Fibroblast of lung (primary cell): ENCODE measurements at regions not wholly inside any gene's neighbourhood (a gene's known extent, or its start where the extent isn't known, plus 50 kb on each side); places are given as distances from the start of the nearest gene placed in this dataset.

Experiments used
- DNase-seq, 2 donors: peaks; one replicate each; pipeline versions ENCODE4 v3.0.0 to v3.0.0-alpha.2; 2010; ENCODE audit warnings: low read depth in 2 of 2
- H2AFZ ChIP-seq: 2 replicates; pipeline ENCODE4 v1.5.1; 2012; ENCODE audit warnings: low read length, control low read depth, inconsistent platforms
- H3K27ac ChIP-seq: 2 replicates; pipeline ENCODE4 v1.5.1; 2011; ENCODE audit warnings: low read length, control low read depth; ENCODE audit not compliant: insufficient read depth
- H3K27me3 ChIP-seq: 2 replicates; pipeline ENCODE4 v1.5.1; 2011; ENCODE audit warnings: mild to moderate bottlenecking, low read length; ENCODE audit not compliant: control insufficient read depth, insufficient read depth
- H3K36me3 ChIP-seq: 2 replicates; pipeline ENCODE4 v1.5.1; 2011; ENCODE audit warnings: low read length; ENCODE audit not compliant: control insufficient read depth, insufficient read depth
- H3K4me1 ChIP-seq: 2 replicates; pipeline ENCODE4 v1.5.1; 2011; ENCODE audit warnings: low read length; ENCODE audit not compliant: control insufficient read depth, insufficient read depth; ENCODE audit errors: extremely low read depth
- H3K4me2 ChIP-seq: 2 replicates; pipeline ENCODE4 v1.5.1; 2011; ENCODE audit warnings: low read length, control low read depth; ENCODE audit not compliant: insufficient read depth; ENCODE audit errors: extremely low read depth
- H3K4me3 ChIP-seq, 4 experiments: fragments of 200-600 bp in 1 of 4; sonication (generic) in 1 of 4; replicated peaks in 1 of 4; 2 replicates each; pipeline ENCODE4 v1.5.1; 2011 to 2016; ENCODE audit warnings: low read length in 4 of 4, low read depth in 3 of 4, mild to moderate bottlenecking in 3 of 4, control low read depth in 2 of 4, inconsistent platforms in 1 of 4, mixed read lengths in 1 of 4; ENCODE audit not compliant: insufficient read depth in 1 of 4; ENCODE audit errors: control extremely low read depth in 1 of 4
- H3K79me2 ChIP-seq: 2 replicates; pipeline ENCODE4 v1.5.1; 2012; ENCODE audit warnings: mild to moderate bottlenecking, low read length, inconsistent platforms; ENCODE audit not compliant: control insufficient read depth, insufficient read depth
- H3K9ac ChIP-seq: 2 replicates; pipeline ENCODE4 v1.5.1; 2011; ENCODE audit warnings: mild to moderate bottlenecking, low read length, control low read depth; ENCODE audit not compliant: insufficient read depth
- H3K9me3 ChIP-seq: 2 replicates; pipeline ENCODE4 v1.5.1; 2012; ENCODE audit warnings: low read depth, low read length; ENCODE audit not compliant: control insufficient read depth, insufficient read depth
- H4K20me1 ChIP-seq: 2 replicates; pipeline ENCODE4 v1.5.1; 2011; ENCODE audit warnings: low read length; ENCODE audit not compliant: control insufficient read depth, insufficient read depth; ENCODE audit errors: extremely low read depth
- EZH2 ChIP-seq: IDR thresholded peaks from 2 replicates; pipeline ENCODE4 v1.5.1; 2012; ENCODE audit warnings: low read length, control low read depth, mild to moderate bottlenecking; ENCODE audit errors: missing control alignments
- TF ChIP-seq, protein P1 (sequence below), 2 donors: IDR thresholded peaks in 1 of 2; conservative IDR thresholded peaks in 1 of 2; 1 replicate in 1 of 2; 2 replicates in 1 of 2; pipeline ENCODE4 v1.5.1; 2011 to 2012; ENCODE audit warnings: low read length in 2 of 2, control low read depth in 1 of 2, inconsistent platforms in 1 of 2, low read depth in 1 of 2, mild to moderate bottlenecking in 1 of 2

DNA sequence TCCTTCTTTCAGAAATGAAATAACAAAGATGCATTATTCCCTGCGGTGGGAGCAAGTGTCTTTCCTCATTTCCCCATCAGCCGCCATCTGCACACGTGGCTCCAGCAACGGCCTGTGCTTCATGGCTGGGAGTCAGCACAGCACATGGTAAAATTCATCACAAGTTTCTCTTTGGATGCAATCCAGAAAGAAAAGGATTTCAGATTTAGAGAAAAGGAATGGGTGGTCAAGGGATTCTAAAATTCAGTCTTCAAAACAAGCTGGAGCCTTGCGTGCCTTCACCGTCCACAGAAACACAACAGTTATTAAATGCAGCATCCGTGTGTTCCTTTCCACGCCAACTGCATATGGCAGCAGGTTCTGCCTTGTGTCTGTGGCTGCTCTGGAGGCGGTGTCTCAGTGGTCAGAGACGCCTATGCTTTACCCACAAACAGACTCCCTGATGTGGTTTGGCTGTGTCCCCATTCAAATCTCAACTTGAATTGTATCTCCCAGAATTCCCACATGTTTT, 107.6 kb downstream of the THBS2 start:
- TF ChIP-seq EZH2: no peak
- TF ChIP-seq, protein P1, sequence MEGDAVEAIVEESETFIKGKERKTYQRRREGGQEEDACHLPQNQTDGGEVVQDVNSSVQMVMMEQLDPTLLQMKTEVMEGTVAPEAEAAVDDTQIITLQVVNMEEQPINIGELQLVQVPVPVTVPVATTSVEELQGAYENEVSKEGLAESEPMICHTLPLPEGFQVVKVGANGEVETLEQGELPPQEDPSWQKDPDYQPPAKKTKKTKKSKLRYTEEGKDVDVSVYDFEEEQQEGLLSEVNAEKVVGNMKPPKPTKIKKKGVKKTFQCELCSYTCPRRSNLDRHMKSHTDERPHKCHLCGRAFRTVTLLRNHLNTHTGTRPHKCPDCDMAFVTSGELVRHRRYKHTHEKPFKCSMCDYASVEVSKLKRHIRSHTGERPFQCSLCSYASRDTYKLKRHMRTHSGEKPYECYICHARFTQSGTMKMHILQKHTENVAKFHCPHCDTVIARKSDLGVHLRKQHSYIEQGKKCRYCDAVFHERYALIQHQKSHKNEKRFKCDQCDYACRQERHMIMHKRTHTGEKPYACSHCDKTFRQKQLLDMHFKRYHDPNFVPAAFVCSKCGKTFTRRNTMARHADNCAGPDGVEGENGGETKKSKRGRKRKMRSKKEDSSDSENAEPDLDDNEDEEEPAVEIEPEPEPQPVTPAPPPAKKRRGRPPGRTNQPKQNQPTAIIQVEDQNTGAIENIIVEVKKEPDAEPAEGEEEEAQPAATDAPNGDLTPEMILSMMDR (conservative IDR thresholded peaks at IDR 0.05 in 1 of 2, IDR thresholded peaks at IDR 0.05 in 1 of 2; ENCODE audit: low read depth in 1 of 2, low read length in 2 of 2): no peak
- Histone ChIP-seq H3K4me2 (peak overlapping the region; percentile 32), H4K20me1 (no peaks in the 10 kb centered on the region), H3K27me3 (no peaks in the 10 kb centered on the region), H3K9ac (no peak overlapping the region), H3K4me3 (no peak overlapping the region), H3K36me3 (no peaks in the 10 kb centered on the region), H3K9me3 (no peaks in the 10 kb centered on the region), H3K4me1 (peaks cover 7% of the 10 kb centered on the region), H3K27ac (peak overlapping the region; percentile 10), H3K79me2 (no peaks in the 10 kb centered on the region), H2AFZ (peak overlapping the region; percentile 36)
- DNase-seq: peak; percentile 69 to 79

DNA sequence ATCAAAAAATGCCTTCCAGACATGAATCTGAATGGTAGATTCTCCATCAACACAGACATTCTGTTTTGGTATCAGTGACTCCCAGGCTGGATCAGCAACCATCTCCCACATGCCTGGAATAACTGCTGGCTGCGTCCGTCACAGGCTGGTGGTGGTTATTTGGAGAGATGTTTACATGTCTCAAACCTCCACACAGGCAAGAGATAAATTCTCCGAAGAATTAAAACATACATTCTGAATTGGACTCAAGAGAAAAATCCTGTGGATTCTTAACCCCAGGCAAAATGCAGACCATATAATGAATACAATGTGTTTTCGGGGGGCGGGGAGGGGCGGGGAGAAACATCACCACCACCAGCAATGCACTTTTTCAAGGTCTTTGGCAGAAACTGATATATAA, 108.2 kb downstream of the THBS2 start:
- Histone ChIP-seq H3K27ac (no peak overlapping the region), H3K4me3 (no peak overlapping the region), H2AFZ (peak overlapping the region; percentile 21), H3K9ac (no peak overlapping the region), H3K4me2 (no peak overlapping the region), H4K20me1 (no peaks in the 10 kb centered on the region), H3K27me3 (no peaks in the 10 kb centered on the region), H3K36me3 (no peaks in the 10 kb centered on the region), H3K4me1 (peaks cover 7% of the 10 kb centered on the region), H3K9me3 (no peaks in the 10 kb centered on the region), H3K79me2 (no peaks in the 10 kb centered on the region)
- no peak for TF ChIP-seq EZH2
- TF ChIP-seq, protein P1 (conservative IDR thresholded peaks at IDR 0.05 in 1 of 2, IDR thresholded peaks at IDR 0.05 in 1 of 2; ENCODE audit: low read depth in 1 of 2, low read length in 2 of 2): no peak
- DNase-seq: no peak

DNA sequence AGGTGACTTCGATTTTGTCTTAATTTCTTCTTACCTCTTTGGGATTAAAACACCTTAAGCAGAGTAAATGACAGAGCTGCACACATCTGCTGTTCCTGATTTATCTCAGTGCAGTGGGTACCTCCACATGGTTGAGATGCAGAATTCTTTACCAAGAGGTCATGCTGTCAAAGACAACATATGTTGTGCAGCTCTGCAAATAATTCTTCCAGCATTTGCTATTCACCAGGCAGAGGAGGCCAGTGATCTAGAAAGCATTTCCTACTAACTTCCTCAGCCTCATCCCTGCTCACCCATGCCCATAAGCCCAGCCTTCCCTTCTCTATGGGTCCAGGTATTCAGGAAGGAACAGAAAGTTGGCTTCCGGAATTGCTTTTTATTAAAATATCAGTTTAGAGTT, 109.3 kb downstream of the THBS2 start:
- no peak overlapping the region for H3K4me3 ChIP-seq
- no peak for TF ChIP-seq EZH2
- TF ChIP-seq, protein P1 (conservative IDR thresholded peaks at IDR 0.05 in 1 of 2, IDR thresholded peaks at IDR 0.05 in 1 of 2; ENCODE audit: low read depth in 1 of 2, low read length in 2 of 2): no peak
- H3K79me2 ChIP-seq: no peaks in the 10 kb centered on the region
- no peaks in the 10 kb centered on the region for H3K9me3 ChIP-seq
- no peak overlapping the region for H3K9ac ChIP-seq
- peaks cover 7% of the 10 kb centered on the region for H3K4me1 ChIP-seq
- no peak overlapping the region for H2AFZ ChIP-seq
- H3K4me2 ChIP-seq: no peak overlapping the region
- H3K27me3 ChIP-seq: no peaks in the 10 kb centered on the region
- no peak overlapping the region for H3K27ac ChIP-seq
- H4K20me1 ChIP-seq: no peaks in the 10 kb centered on the region
- no peak for DNase-seq
- no peaks in the 10 kb centered on the region for H3K36me3 ChIP-seq
